Prostate gland (tissue), 2 donors: ENCODE measurements at regions not wholly inside any gene's neighbourhood (a gene's known extent, or its start where the extent isn't known, plus 50 kb on each side); places are given as distances from the start of the nearest gene placed in this dataset.
"Not testable (repeated sequence)": the region's sequence is repeated elsewhere in the genome, so short reads cannot be mapped to it uniquely, and the experiment has no call there.

ENCODE experiments used
- DNase-seq: peaks from one replicate; pipeline ENCODE4 v3.0.0-alpha.2; 2019; ENCODE audit warnings: low spot score
- H3K27ac ChIP-seq, 2 donors: fragments of 200-600 bp; sonication (generic); 2 replicates each; pipeline ENCODE4 v1.5.1; 2017 to 2019
- H3K27me3 ChIP-seq: fragments of 200-600 bp; sonication (generic); replicated peaks from 2 replicates; pipeline ENCODE4 v1.5.1; 2019; ENCODE audit not compliant: insufficient read depth
- H3K36me3 ChIP-seq, 2 donors: fragments of 200-600 bp; sonication (generic); 1 replicate in 1 of 2; 2 replicates in 1 of 2; pipeline versions ENCODE4 v1.5.1 to v1.8.1; 2017 to 2019
- H3K4me1 ChIP-seq: fragments of 200-600 bp; sonication (generic); replicated peaks from 2 replicates; pipeline ENCODE4 v1.5.1; 2019
- H3K4me3 ChIP-seq, 2 donors: fragments of 200-600 bp; sonication (generic); 2 replicates each; pipeline ENCODE4 v1.5.1; 2017 to 2019
- H3K9me3 ChIP-seq: fragments of 200-600 bp; sonication (generic); 2 replicates; pipeline ENCODE4 v1.5.1; 2017
- CTCF ChIP-seq, 4 experiments: fragments of 200-600 bp in 2 of 4; fragments of 450-650 bp in 2 of 4; sonication (generic) in 2 of 4; IDR thresholded peaks; 1 replicate in 3 of 4; 2 replicates in 1 of 4; pipeline ENCODE4 v1.5.1; 2016 to 2019; ENCODE audit warnings: antibody characterized with exemption in 4 of 4, mild to moderate bottlenecking in 2 of 4, moderate library complexity in 2 of 4
- POLR2A ChIP-seq: fragments of 450-650 bp; IDR thresholded peaks from one replicate; pipeline ENCODE4 v1.6.1; 2016; ENCODE audit warnings: antibody characterized with exemption, mild to moderate bottlenecking
- POLR2AphosphoS5 ChIP-seq: sonication (generic); formaldehyde crosslinking; IDR thresholded peaks from one replicate; pipeline ENCODE4 v1.6.1; 2017; ENCODE audit warnings: antibody characterized with exemption
- WGBS: methylation state at CpG from one replicate; pipeline ENCODE4 v1.1.5; 2018; 5-methylcytosine and 5-hydroxymethylcytosine counted together
- intact Hi-C: fragments of 100-400 bp; cut with DNase I; formaldehyde crosslinking; loops from one replicate; pipeline ENCODE4 v1.14.2; 2022

DNA sequence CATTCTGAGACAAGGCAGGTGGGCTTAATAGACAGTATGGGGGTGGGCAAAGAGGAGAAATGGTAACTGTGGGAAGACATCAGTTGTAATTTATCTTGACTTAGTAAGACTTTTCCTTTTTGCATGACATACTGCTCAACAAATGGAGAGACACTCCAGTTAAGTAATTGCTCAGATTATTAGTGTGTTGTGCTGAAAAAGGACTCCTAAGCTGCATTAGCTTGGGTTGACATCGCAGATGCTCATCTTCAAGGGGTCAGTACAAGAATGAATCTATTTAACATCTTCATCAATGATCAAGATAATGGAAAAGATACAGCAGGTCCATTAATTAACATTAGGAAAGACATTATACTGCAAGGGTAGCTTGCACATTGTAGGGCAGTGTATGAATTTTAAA is 181.1 kb upstream of the ELAVL2 start:
- Histone ChIP-seq H3K9me3 (no peaks in the 10 kb centered on the region), H3K27ac (no peak overlapping the region), H3K36me3 (no peaks in the 10 kb centered on the region), H3K4me1 (no peaks in the 10 kb centered on the region), H3K4me3 (no peak overlapping the region), H3K27me3 (no peaks in the 10 kb centered on the region)
- intact Hi-C loops, result no loop called here
- TF ChIP-seq POLR2A, result no peak
- no peak for TF ChIP-seq CTCF (IDR thresholded peaks at IDR 0.05)
- no peak for TF ChIP-seq POLR2AphosphoS5
- no peak for DNase-seq
- WGBS, result 95% methylated on average over 1 of the region's 1 CpG

DNA sequence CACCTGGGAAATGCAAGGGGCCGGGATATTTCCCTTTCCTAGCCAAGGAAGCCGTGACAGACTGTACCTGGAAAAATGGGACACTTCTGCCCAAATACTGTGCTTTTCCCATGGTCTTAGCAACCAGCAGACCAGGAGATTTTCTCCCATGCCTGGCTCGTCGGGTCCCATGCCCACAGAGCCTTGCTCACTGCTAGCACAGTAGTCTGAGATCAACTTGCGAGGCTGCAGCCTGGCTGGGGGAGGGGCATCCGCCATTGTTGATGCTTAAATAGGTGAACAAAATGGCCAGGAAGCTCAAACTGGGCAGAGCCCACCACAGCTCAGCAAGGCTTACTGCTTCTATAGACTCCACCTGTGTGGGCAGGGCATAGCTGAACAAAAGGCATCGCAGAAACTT is 165.8 kb upstream of the ELAVL2 start:
- WGBS, result 89% methylated on average over 7 of the region's 7 CpGs
- not testable (repeated sequence) for H3K36me3 ChIP-seq

DNA sequence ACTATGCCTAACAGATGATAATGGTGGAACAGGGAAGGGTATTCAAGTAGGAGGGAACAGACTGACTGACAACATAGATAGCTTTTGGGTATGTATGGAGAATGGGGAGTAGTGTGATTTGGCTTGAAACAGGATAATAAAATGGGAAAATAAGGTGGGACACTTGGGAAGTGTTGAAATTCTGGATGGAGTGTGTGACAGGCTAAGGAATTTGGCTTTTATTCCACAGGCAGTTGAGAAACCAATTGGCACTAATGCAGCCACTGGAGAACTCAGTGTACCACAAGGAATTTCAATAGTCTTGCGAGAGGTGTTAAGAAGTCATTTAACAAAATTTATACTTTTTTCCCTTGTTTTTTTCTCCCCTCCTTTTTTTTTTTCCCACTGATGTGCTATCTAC is 153.5 kb upstream of the ELAVL2 start:
- TF ChIP-seq CTCF (IDR thresholded peaks at IDR 0.05) (no peak), POLR2A (no peak), POLR2AphosphoS5 (no peak)
- intact Hi-C loops, result no loop called here
- Histone ChIP-seq H3K27ac (no peak overlapping the region), H3K36me3 (no peaks in the 10 kb centered on the region), H3K4me3 (no peak overlapping the region), H3K4me1 (no peaks in the 10 kb centered on the region), H3K27me3 (no peaks in the 10 kb centered on the region), H3K9me3 (no peaks in the 10 kb centered on the region)
- WGBS, result 88% methylated on average over 1 of the region's 1 CpG
- DNase-seq, result no peak

More for the DNA sequence above, 165.8 kb upstream of the ELAVL2 start:
- H3K4me3 ChIP-seq, H3K27me3 ChIP-seq, H3K27ac ChIP-seq, intact Hi-C loops, DNase-seq, H3K9me3 ChIP-seq, H3K4me1 ChIP-seq: not testable (repeated sequence)

GRCh38 chr9:23962101-23962500 is 136.1 kb upstream of the ELAVL2 start:
- Histone ChIP-seq H3K4me1 (no peaks in the 10 kb centered on the region), H3K9me3 (no peaks in the 10 kb centered on the region), H3K27ac (no peak overlapping the region), H3K4me3 (no peak overlapping the region), H3K36me3 (no peaks in the 10 kb centered on the region), H3K27me3 (no peaks in the 10 kb centered on the region)
- TF ChIP-seq POLR2A, result no peak
- TF ChIP-seq POLR2AphosphoS5, result no peak
- no peak for TF ChIP-seq CTCF (IDR thresholded peaks at IDR 0.05)
- 79% methylated on average over 2 of the region's 2 CpGs for WGBS
- no peak for DNase-seq
- intact Hi-C loops, result no loop called here

DNA sequence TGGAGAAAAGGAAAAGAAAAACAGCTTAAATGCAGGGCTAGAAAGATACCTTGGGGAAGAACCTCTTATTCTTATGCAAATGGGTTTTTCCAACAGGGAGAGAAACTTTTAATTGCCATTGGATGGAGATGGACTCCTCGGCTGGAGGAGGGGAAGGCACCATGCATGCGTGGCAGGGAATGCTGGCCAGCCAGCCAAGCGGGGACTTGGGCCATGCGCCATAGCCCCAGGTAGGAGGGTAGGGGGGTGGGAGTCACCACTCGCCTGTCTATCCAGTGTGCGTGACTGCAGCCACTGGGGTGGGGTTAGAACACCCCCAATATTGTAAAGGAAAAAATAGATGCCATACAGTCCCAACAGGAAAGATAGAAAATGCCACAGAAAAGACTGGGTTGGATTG is 119.9 kb upstream of the ELAVL2 start:
- intact Hi-C loops, result no loop called here
- Histone ChIP-seq H3K4me1 (no peaks in the 10 kb centered on the region), H3K9me3 (no peaks in the 10 kb centered on the region), H3K27ac (no peak overlapping the region), H3K4me3 (no peak overlapping the region), H3K27me3 (no peaks in the 10 kb centered on the region), H3K36me3 (no peaks in the 10 kb centered on the region)
- TF ChIP-seq CTCF (IDR thresholded peaks at IDR 0.05) (no peak), POLR2AphosphoS5 (no peak)
- 91% methylated on average over 6 of the region's 6 CpGs for WGBS
- DNase-seq, result no peak

GRCh38 chr9:23941051-23941450 is 115.0 kb upstream of the ELAVL2 start:
- TF ChIP-seq POLR2AphosphoS5 (no peak), CTCF (IDR thresholded peaks at IDR 0.05) (no peak), POLR2A (no peak)
- H3K27me3 ChIP-seq, result no peaks in the 10 kb centered on the region
- no peaks in the 10 kb centered on the region for H3K36me3 ChIP-seq
- H3K4me1 ChIP-seq, result no peaks in the 10 kb centered on the region
- intact Hi-C loops, result no loop called here
- no peaks in the 10 kb centered on the region for H3K9me3 ChIP-seq
- DNase-seq, result no peak
- no peak overlapping the region for H3K27ac ChIP-seq
- no peak overlapping the region for H3K4me3 ChIP-seq
- 54% methylated on average over 3 of the region's 3 CpGs for WGBS
